Ovary (tissue), 3 donors: ENCODE measurements at regions not wholly inside any gene's neighbourhood (a gene's known extent, or its start where the extent isn't known, plus 50 kb on each side); places are given as distances from the start of the nearest gene placed in this dataset.

ENCODE experiments used
- POLR2A ChIP-seq: fragments of 450-650 bp; IDR thresholded peaks from one replicate; pipeline ENCODE4 v1.6.1; 2017; ENCODE audit warnings: antibody characterized with exemption, mild to moderate bottlenecking, moderate library complexity
- TF ChIP-seq, protein P1 (sequence below), 3 donors: fragments of 450-650 bp in 2 of 3; fragments of 200-600 bp in 1 of 3; IDR thresholded peaks; one replicate each; pipeline versions ENCODE4 v1.5.1 to v1.8.0; 2016 to 2022; ENCODE audit warnings: antibody characterized with exemption in 3 of 3, mild to moderate bottlenecking in 1 of 3
- donor health status: DM: no; HTN: no; CAD: no.

DNA sequence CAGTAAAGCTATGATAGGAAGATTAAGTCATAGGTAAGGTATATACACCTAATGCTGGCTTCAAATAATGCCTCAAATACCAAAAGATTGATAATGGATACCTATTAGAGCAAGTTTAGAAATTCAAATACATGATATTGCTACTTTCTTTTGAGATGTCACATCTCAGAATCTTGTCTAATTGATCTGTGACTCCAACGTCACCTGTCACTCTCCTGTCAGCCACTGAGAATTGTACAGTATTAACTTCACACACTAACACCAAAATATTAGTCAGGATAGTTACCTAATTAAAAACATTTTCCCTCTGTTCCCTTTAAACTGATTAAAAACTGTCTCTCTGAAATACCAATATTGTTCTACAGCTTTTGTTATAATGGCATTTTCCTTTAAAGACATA is 575.5 kb upstream of the ID4 start:
- TF ChIP-seq, protein P1, sequence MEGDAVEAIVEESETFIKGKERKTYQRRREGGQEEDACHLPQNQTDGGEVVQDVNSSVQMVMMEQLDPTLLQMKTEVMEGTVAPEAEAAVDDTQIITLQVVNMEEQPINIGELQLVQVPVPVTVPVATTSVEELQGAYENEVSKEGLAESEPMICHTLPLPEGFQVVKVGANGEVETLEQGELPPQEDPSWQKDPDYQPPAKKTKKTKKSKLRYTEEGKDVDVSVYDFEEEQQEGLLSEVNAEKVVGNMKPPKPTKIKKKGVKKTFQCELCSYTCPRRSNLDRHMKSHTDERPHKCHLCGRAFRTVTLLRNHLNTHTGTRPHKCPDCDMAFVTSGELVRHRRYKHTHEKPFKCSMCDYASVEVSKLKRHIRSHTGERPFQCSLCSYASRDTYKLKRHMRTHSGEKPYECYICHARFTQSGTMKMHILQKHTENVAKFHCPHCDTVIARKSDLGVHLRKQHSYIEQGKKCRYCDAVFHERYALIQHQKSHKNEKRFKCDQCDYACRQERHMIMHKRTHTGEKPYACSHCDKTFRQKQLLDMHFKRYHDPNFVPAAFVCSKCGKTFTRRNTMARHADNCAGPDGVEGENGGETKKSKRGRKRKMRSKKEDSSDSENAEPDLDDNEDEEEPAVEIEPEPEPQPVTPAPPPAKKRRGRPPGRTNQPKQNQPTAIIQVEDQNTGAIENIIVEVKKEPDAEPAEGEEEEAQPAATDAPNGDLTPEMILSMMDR (IDR thresholded peaks at IDR 0.05): no peak
- TF ChIP-seq POLR2A: no peak
